Gastrocnemius medialis (tissue), 4 donors: ENCODE measurements at regions not wholly inside any gene's neighbourhood (a gene's known extent, or its start where the extent isn't known, plus 50 kb on each side); places are given as distances from the start of the nearest gene placed in this dataset.

Experiments used
- CTCF ChIP-seq, 5 experiments: fragments of 450-650 bp in 3 of 5; fragments of 200-600 bp in 2 of 5; sonication (generic) in 2 of 5; IDR thresholded peaks in 4 of 5; conservative IDR thresholded peaks in 1 of 5; 1 replicate in 4 of 5; 2 replicates in 1 of 5; pipeline ENCODE4 v1.5.1; 2016 to 2019; ENCODE audit warnings: antibody characterized with exemption in 5 of 5, mild to moderate bottlenecking in 3 of 5, moderate library complexity in 3 of 5
- POLR2A ChIP-seq, 2 donors: fragments of 450-650 bp; IDR thresholded peaks; one replicate each; pipeline ENCODE4 v1.6.1; 2017; ENCODE audit warnings: antibody characterized with exemption in 2 of 2, mild to moderate bottlenecking in 2 of 2, moderate library complexity in 2 of 2

DNA sequence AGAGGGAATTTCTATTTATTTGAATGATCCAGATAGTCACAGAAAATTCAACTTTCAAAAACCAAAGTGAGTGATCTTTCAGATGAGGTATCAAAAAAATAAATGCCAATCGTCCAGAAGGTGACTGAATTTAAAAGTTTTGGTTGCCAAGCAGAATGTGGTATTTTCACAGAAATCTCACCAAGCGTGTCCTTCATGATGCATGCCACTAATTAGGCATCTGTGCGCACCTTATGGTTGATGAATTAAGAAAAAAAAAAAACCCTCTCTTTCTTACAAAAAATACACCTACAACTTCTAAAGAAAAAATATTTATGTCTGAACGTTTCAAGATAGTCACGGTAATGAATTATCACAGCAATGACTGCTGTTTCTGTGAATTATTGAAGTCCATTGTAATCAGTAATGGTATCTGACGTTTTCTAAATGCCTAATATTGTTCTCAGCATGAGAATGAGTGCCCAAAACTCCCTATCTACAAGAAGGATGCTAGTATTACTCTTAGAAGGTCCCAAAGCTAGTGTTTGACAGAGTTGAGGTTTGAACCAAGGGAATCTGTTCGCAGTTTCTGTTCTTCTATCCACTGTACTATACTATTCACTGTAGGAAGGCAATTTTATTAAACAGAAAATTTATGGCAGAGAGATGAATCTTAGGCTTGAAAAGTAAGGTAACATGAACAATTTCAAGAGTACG is 219.6 kb upstream of the NETO1 start:
- TF ChIP-seq CTCF (IDR thresholded peaks at IDR 0.05 in 4 of 5, conservative IDR thresholded peaks at IDR 0.05 in 1 of 5) (no peak), POLR2A (IDR thresholded peaks at IDR 0.05) (no peak)
